ENCODE measurements at regions not wholly inside any gene's neighbourhood (a gene's known extent, or its start where the extent isn't known, plus 50 kb on each side); places are given as distances from the start of the nearest gene placed in this dataset.

DNA sequence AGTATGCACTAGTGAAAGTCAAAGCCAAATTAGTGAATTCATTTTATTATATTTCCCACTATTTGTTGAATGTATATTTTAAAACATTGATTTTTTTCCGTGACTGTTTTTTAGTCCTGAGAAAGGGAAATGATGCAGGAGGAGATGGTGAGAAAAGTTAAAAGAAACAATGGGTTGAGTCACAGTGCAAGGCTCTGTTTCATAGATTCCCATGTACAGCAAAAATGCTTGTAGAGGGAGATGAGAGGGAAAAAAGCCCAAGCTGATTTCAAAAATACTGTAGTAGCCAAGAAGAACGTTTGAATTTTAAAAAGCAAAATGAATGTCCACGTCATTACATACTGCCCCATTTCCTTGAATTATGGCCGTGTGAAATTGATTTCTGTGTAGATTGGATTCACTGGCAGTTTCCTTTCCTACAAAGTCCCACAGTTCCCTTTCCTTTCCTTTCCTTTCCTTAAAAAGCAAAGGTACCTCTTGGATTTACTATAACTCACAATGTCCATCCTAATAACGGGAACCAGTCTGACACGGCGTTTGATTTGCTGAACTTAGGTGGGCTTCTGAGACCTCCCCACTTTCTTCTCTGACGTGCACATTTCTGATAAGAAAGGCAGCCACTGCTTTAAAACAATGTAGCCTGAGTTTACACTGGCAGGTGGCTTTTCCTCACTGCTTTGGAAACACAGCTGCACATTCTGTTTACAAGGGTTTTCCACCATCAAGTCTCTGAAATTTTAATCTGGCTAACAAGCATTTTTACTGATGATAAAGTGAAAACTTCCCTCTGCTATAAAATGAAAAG lies 63.7 kb downstream of the SPCS3 start:
- TF ChIP-seq POLR2A (IDR thresholded peaks at IDR 0.05) (no peak), CTCF (IDR thresholded peaks at IDR 0.05) (no peak), POLR2AphosphoS5 (IDR thresholded peaks at IDR 0.05; ENCODE audit: insufficient read depth in 1 of 2, low read depth in 1 of 2) (no peak)

Measured in vagina (tissue), 2 donors.